SK-N-SH (cell line): ENCODE measurements at regions not wholly inside any gene's neighbourhood (a gene's known extent, or its start where the extent isn't known, plus 50 kb on each side); places are given as distances from the start of the nearest gene placed in this dataset.

ENCODE experiments used
- CTCF ChIA-PET: fragments of 300-600, 350-600 bp; formaldehyde crosslinking; extraction: SDS; loops from one replicate; lab custom pipeline; 2021; lab: Yijun Ruan, JAX
- POLR2A ChIA-PET: fragments of 350-600 bp; sonication (Branson Sonifier 250); formaldehyde crosslinking; extraction: SDS; loops from one replicate; lab custom pipeline; 2020; ENCODE audit warnings: antibody characterized with exemption, inconsistent platforms; lab: Yijun Ruan, JAX
- DNase-seq: peaks from one replicate; pipeline ENCODE4 v3.0.0; 2012
- H2AFZ ChIP-seq: fragments of 200-600 bp; sonication (generic); 2 replicates; pipeline ENCODE4 v1.8.1; 2016; ENCODE audit warnings: antibody characterized with exemption, mild to moderate bottlenecking, low read depth
- H3F3A ChIP-seq: fragments of 200-600 bp; sonication (generic); replicated peaks from 2 replicates; pipeline ENCODE3; 2016; ENCODE audit warnings: antibody characterized with exemption, mild to moderate bottlenecking; ENCODE audit not compliant: insufficient read depth
- H3K27ac ChIP-seq, 2 experiments: fragments of 200-500 bp in 1 of 2; fragments of 200-600 bp in 1 of 2; sonication (Bioruptor generic) in 1 of 2; sonication (generic), shearing (Covaris generic) in 1 of 2; 2 replicates each; pipeline versions ENCODE4 v1.5.1 to v1.6.1; 2014 to 2016; ENCODE audit warnings: low read depth in 2 of 2, inconsistent platforms in 1 of 2, low read length in 1 of 2, mild to moderate bottlenecking in 1 of 2, mixed read lengths in 1 of 2
- H3K27me3 ChIP-seq: fragments of 200-600 bp; sonication (generic), shearing (Covaris generic); 2 replicates; pipeline ENCODE4 v1.6.1; 2016; ENCODE audit warnings: mixed run types; ENCODE audit not compliant: insufficient read depth
- H3K36me3 ChIP-seq, 2 experiments: fragments of 200-500 bp in 1 of 2; fragments of 200-600 bp in 1 of 2; sonication (Bioruptor generic) in 1 of 2; sonication (generic) in 1 of 2; replicated peaks in 1 of 2; 2 replicates each; pipeline versions ENCODE3 to v1.5.1; 2014 to 2016; ENCODE audit warnings: low read length in 1 of 2, mild to moderate bottlenecking in 1 of 2; ENCODE audit not compliant: insufficient read depth in 2 of 2, control insufficient read depth in 1 of 2
- H3K4me1 ChIP-seq, 2 experiments: fragments of 200-500 bp in 1 of 2; fragments of 200-600 bp in 1 of 2; sonication (Bioruptor generic) in 1 of 2; sonication (generic), shearing (Covaris generic) in 1 of 2; 2 replicates each; pipeline versions ENCODE4 v1.5.1 to v1.6.1; 2014 to 2016; ENCODE audit warnings: low read depth in 1 of 2, low read length in 1 of 2, mixed run types in 1 of 2; ENCODE audit not compliant: insufficient read depth in 2 of 2, control insufficient read depth in 1 of 2
- H3K4me2 ChIP-seq: fragments of 200-600 bp; sonication (generic), shearing (Covaris generic); 2 replicates; pipeline ENCODE4 v1.6.1; 2017; ENCODE audit warnings: mixed run types
- H3K4me3 ChIP-seq, 2 experiments: fragments of 200-500 bp in 1 of 2; fragments of 200-600 bp in 1 of 2; sonication (Bioruptor generic) in 1 of 2; sonication (generic), shearing (Covaris generic) in 1 of 2; 2 replicates each; pipeline versions ENCODE4 v1.5.1 to v1.8.1; 2014 to 2016; ENCODE audit warnings: low read depth in 2 of 2, inconsistent platforms in 1 of 2, low read length in 1 of 2, mild to moderate bottlenecking in 1 of 2, mixed read lengths in 1 of 2, moderate library complexity in 1 of 2
- H3K79me2 ChIP-seq: fragments of 200-600 bp; sonication (generic); 2 replicates; pipeline ENCODE4 v1.8.1; 2017; ENCODE audit warnings: mild to moderate bottlenecking; ENCODE audit not compliant: insufficient read depth
- H3K9ac ChIP-seq: fragments of 200-600 bp; sonication (generic); 2 replicates; pipeline ENCODE4 v1.6.1; 2017; ENCODE audit warnings: mixed run types
- H3K9me2 ChIP-seq: fragments of 200-600 bp; sonication (generic); 2 replicates; pipeline ENCODE4 v1.6.1; 2017; ENCODE audit warnings: mixed run types
- H3K9me3 ChIP-seq: fragments of 200-600 bp; sonication (generic); 2 replicates; pipeline ENCODE4 v1.6.1; 2017; ENCODE audit warnings: mixed run types, mild to moderate bottlenecking, moderate library complexity
- H4K20me1 ChIP-seq: fragments of 200-600 bp; sonication (generic); 2 replicates; pipeline ENCODE4 v1.6.1; 2017; ENCODE audit warnings: mild to moderate bottlenecking, mixed run types; ENCODE audit not compliant: insufficient read depth
- ELF1 ChIP-seq: IDR thresholded peaks from 2 replicates; pipeline ENCODE4 v1.4.0; 2012
- EP300 ChIP-seq, 2 experiments: IDR thresholded peaks; 2 replicates each; pipeline versions ENCODE4 v1.4.0 to v1.6.1; 2012; ENCODE audit warnings: borderline replicate concordance in 1 of 2, low read depth in 1 of 2, low read length in 1 of 2
- EZH2phosphoT487 ChIP-seq: fragments of 200-600 bp; sonication (generic); IDR thresholded peaks from 2 replicates; pipeline ENCODE4 v1.6.1; 2017; ENCODE audit warnings: low read depth, mixed run types, mild to moderate bottlenecking, antibody characterized with exemption, moderate library complexity, borderline replicate concordance
- FOXM1 ChIP-seq: IDR thresholded peaks from 2 replicates; pipeline ENCODE4 v1.4.0; 2012; ENCODE audit warnings: low read depth, mild to moderate bottlenecking
- GABPA ChIP-seq: IDR thresholded peaks from 2 replicates; pipeline ENCODE4 v1.4.0; 2012; ENCODE audit warnings: low read depth, mild to moderate bottlenecking
- MXI1 ChIP-seq: IDR thresholded peaks from 2 replicates; pipeline ENCODE4 v1.6.1; 2012; ENCODE audit warnings: mild to moderate bottlenecking, low read depth, low read length, improper control_type of control experiment
- NFIC ChIP-seq: IDR thresholded peaks from 2 replicates; pipeline ENCODE4 v1.4.0; 2012; ENCODE audit warnings: borderline replicate concordance
- NRF1 ChIP-seq: IDR thresholded peaks from 2 replicates; pipeline ENCODE4 v1.6.1; 2012; ENCODE audit warnings: low read depth, mild to moderate bottlenecking, low read length
- PBX3 ChIP-seq: IDR thresholded peaks from 2 replicates; pipeline ENCODE4; 2012
- SIN3A ChIP-seq: IDR thresholded peaks from 2 replicates; pipeline ENCODE4 v1.6.1; 2012; ENCODE audit warnings: low read depth, mild to moderate bottlenecking, low read length, moderate library complexity, borderline replicate concordance
- SMC3 ChIP-seq: IDR thresholded peaks from 2 replicates; pipeline ENCODE4 v1.6.1; 2012; ENCODE audit warnings: low read depth, low read length, improper control_type of control experiment
- TAF1 ChIP-seq: IDR thresholded peaks from 2 replicates; pipeline ENCODE4 v1.6.1; 2012; ENCODE audit warnings: low read depth, mild to moderate bottlenecking, low read length, moderate library complexity, borderline replicate concordance
- TCF12 ChIP-seq: IDR thresholded peaks from 2 replicates; pipeline ENCODE4 v1.4.0; 2012
- TEAD4 ChIP-seq: IDR thresholded peaks from 2 replicates; pipeline ENCODE4 v1.4.0; 2012; ENCODE audit warnings: mild to moderate bottlenecking, borderline replicate concordance; ENCODE audit not compliant: insufficient read depth
- USF1 ChIP-seq: IDR thresholded peaks from 2 replicates; pipeline ENCODE4 v1.4.0; 2012; ENCODE audit warnings: low read depth, borderline replicate concordance
- WGBS: methylation state at CpG from one replicate; pipeline ENCODE4 v1.1.6; 2017; ENCODE audit warnings: low lambda C conversion rate; 5-methylcytosine and 5-hydroxymethylcytosine counted together
- TF ChIP-seq, protein P1 (sequence below): IDR thresholded peaks from 2 replicates; pipeline ENCODE4 v1.4.0; 2012; ENCODE audit warnings: low read depth
- TF ChIP-seq, protein P2 (sequence below): IDR thresholded peaks from 2 replicates; pipeline ENCODE4 v1.6.1; 2012; ENCODE audit warnings: mild to moderate bottlenecking, low read depth, low read length, moderate library complexity

- TF ChIP-seq SMC3 (no peak), ELF1 (no peak)
These were observed 214.2 kb downstream of the LACC1 start (continued) for GRCh38 chr13:44093607-44094564.

DNA sequence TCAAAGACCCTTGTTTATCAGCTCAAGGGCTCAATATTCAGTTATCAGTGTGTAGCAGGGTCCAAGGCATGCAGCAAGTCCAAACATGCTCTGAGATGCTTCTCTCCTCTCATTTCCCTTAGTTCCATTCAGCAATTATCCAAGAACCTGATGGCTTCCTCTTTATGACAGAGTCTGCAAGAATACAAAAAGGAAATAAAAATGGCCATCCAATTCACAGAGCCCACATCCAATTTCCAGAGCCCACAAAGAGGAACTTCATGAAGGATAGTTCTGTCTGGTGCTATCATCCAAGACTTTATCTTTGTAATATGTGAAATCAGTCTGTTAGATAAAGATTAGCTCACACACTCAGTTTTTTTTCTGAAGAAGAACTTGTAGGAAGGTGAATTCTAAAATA, 217.2 kb downstream of the LACC1 start:
- Histone ChIP-seq H2AFZ (no peak overlapping the region), H3K9me3 (0 out of 2 replicates have a peak, but pooled peaks cover 8% of the 10 kb centered on the region)
- TF ChIP-seq NRF1 (no peak), TCF12 (no peak), EP300 (IDR thresholded peaks at IDR 0.05; ENCODE audit: borderline replicate concordance in 1 of 2, low read depth in 1 of 2, low read length in 1 of 2) (no peak), SMC3 (no peak)
- TF ChIP-seq, all 33 proteins: peak for 0
- H3K79me2 ChIP-seq = no peaks in the 10 kb centered on the region
- no peaks in the 10 kb centered on the region for H3K27me3 ChIP-seq
- H3K4me3 ChIP-seq = no peak overlapping the region
- H4K20me1 ChIP-seq = no peaks in the 10 kb centered on the region
- no peaks in the 10 kb centered on the region for H3K36me3 ChIP-seq
- ChIA-PET CTCF (interaction anchor here (1.7 kb wide), 1 partner anchor 374 kb away, joined by 3 read pairs; no protein-coding TSS in a partner anchor), POLR2A (no interaction called here)
- H3K9ac ChIP-seq = no peak overlapping the region
- H3K4me1 ChIP-seq = no peaks in the 10 kb centered on the region
- H3K9me2 ChIP-seq = no peaks in the 10 kb centered on the region
- no peak overlapping the region for H3K4me2 ChIP-seq
- no peak for DNase-seq
- H3F3A ChIP-seq = no peaks in the 10 kb centered on the region
- no peak overlapping the region for H3K27ac ChIP-seq

- Histone ChIP-seq H4K20me1 (no peaks in the 10 kb centered on the region), H3K4me1 (no peaks in the 10 kb centered on the region), H3K27me3 (no peaks in the 10 kb centered on the region), H3K9me2 (no peaks in the 10 kb centered on the region), H3K4me3 (no peak overlapping the region), H3K36me3 (no peaks in the 10 kb centered on the region), H3K9me3 (peaks cover 14% of the 10 kb centered on the region; the same call in 1 of the 2 replicates), H3K79me2 (no peaks in the 10 kb centered on the region), H3K27ac (no peak overlapping the region), H2AFZ (no peak overlapping the region), H3K9ac (no peak overlapping the region), H3F3A (no peaks in the 10 kb centered on the region), H3K4me2 (no peak overlapping the region)
- POLR2A ChIA-PET = interaction anchor here (0.7 kb wide), 1 partner anchor 93 kb away, joined by 4 read pairs; no protein-coding TSS in a partner anchor
- DNase-seq = no peak
- TF ChIP-seq GABPA (no peak), TEAD4 (no peak), FOXM1 (no peak), TAF1 (no peak), MXI1 (no peak), EZH2phosphoT487 (no peak), SMC3 (no peak), USF1 (no peak), NFIC (no peak), SIN3A (no peak), TCF12 (no peak), PBX3 (no peak)
- TF ChIP-seq, protein P1, sequence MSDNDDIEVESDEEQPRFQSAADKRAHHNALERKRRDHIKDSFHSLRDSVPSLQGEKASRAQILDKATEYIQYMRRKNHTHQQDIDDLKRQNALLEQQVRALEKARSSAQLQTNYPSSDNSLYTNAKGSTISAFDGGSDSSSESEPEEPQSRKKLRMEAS = no peak
- TF ChIP-seq, protein P2, sequence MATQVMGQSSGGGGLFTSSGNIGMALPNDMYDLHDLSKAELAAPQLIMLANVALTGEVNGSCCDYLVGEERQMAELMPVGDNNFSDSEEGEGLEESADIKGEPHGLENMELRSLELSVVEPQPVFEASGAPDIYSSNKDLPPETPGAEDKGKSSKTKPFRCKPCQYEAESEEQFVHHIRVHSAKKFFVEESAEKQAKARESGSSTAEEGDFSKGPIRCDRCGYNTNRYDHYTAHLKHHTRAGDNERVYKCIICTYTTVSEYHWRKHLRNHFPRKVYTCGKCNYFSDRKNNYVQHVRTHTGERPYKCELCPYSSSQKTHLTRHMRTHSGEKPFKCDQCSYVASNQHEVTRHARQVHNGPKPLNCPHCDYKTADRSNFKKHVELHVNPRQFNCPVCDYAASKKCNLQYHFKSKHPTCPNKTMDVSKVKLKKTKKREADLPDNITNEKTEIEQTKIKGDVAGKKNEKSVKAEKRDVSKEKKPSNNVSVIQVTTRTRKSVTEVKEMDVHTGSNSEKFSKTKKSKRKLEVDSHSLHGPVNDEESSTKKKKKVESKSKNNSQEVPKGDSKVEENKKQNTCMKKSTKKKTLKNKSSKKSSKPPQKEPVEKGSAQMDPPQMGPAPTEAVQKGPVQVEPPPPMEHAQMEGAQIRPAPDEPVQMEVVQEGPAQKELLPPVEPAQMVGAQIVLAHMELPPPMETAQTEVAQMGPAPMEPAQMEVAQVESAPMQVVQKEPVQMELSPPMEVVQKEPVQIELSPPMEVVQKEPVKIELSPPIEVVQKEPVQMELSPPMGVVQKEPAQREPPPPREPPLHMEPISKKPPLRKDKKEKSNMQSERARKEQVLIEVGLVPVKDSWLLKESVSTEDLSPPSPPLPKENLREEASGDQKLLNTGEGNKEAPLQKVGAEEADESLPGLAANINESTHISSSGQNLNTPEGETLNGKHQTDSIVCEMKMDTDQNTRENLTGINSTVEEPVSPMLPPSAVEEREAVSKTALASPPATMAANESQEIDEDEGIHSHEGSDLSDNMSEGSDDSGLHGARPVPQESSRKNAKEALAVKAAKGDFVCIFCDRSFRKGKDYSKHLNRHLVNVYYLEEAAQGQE = no peak
- CTCF ChIA-PET = no interaction called here
- 44% methylated on average over 2 of the region's 2 CpGs for WGBS
These were observed 218.9 kb downstream of the LACC1 start for GRCh38 chr13:44098559-44098958.
